K562 (cell line): ENCODE measurements at regions not wholly inside any gene's neighbourhood (a gene's known extent, or its start where the extent isn't known, plus 50 kb on each side); places are given as distances from the start of the nearest gene placed in this dataset.

ENCODE experiments used
- TAF15 ChIP-seq: fragments of 200-400 bp; formaldehyde crosslinking; IDR thresholded peaks from 2 replicates; pipeline ENCODE4 v1.6.1; 2017; ENCODE audit warnings: mild to moderate bottlenecking, low read depth, low read length, moderate library complexity
- ZNF384 ChIP-seq: IDR thresholded peaks from 2 replicates; pipeline ENCODE4 v1.6.1; 2012; ENCODE audit warnings: low read depth, low read length, improper control_type of control experiment

- TF ChIP-seq ZNF384 (no peak), TAF15 (no peak)
These were observed 198.2 kb upstream of the SOX1 start for GRCh38 chr13:111868716-111869115.
